Activated T-helper 2 cell treated with anti-CD3 and anti-CD28 coated beads, Interferon-gamma antibody, Interleukin-2, Interleukin-4, amounts not matched to agents 10 μg/mL and 5 μg/mL and 100 μg/mL, durations not matched to agents 14 hours and 24 hours and 36 hours (primary cell): ENCODE measurements at regions not wholly inside any gene's neighbourhood (a gene's known extent, or its start where the extent isn't known, plus 50 kb on each side); places are given as distances from the start of the nearest gene placed in this dataset.

Experiments used
- DNase-seq: peaks from one replicate; pipeline ENCODE4 v3.0.0; 2021; ENCODE audit warnings: low spot score
- H3K27ac Mint-ChIP-seq: one replicate; pipeline ENCODE4 v1.8.0; 2021; ENCODE audit warnings: mixed read lengths
- H3K27me3 Mint-ChIP-seq: one replicate; pipeline ENCODE4 v1.8.0; 2021; ENCODE audit warnings: low read depth, mixed read lengths
- H3K36me3 Mint-ChIP-seq: one replicate; pipeline ENCODE4 v1.8.0; 2021; ENCODE audit warnings: low read depth, mixed read lengths
- H3K4me1 Mint-ChIP-seq: one replicate; pipeline ENCODE4 v1.8.0; 2021; ENCODE audit warnings: low read depth, mixed read lengths
- H3K4me3 Mint-ChIP-seq: one replicate; pipeline ENCODE4 v1.8.0; 2021; ENCODE audit warnings: low read depth, mild to moderate bottlenecking, moderate library complexity, mixed read lengths
- H3K9me3 Mint-ChIP-seq: one replicate; pipeline ENCODE4 v1.8.0; 2021; ENCODE audit warnings: mixed read lengths
- intact Hi-C: fragments of 100-400 bp; cut with micrococcal nuclease; formaldehyde crosslinking; loops from one replicate; pipeline ENCODE4 v1.15.1; 2023

- Mint-ChIP-seq H3K36me3 (no peaks in the 10 kb centered on the region), H3K4me1 (no peaks in the 10 kb centered on the region), H3K4me3 (no peak overlapping the region), H3K27me3 (peaks cover 3% of the 10 kb centered on the region), H3K9me3 (no peaks in the 10 kb centered on the region), H3K27ac (no peak overlapping the region)
- intact Hi-C loops = no loop called here
- DNase-seq = no peak
Measured at GRCh38 chr17:63116967-63117830, 151.2 kb downstream of the TANC2 start.

GRCh38 chr17:63120406-63120805 lies 154.4 kb downstream of the TANC2 start:
- H3K27me3 Mint-ChIP-seq = peaks cover 3% of the 10 kb centered on the region
- H3K36me3 Mint-ChIP-seq = no peaks in the 10 kb centered on the region
- H3K27ac Mint-ChIP-seq = no peak overlapping the region
- no peaks in the 10 kb centered on the region for H3K4me1 Mint-ChIP-seq
- no peak overlapping the region for H3K4me3 Mint-ChIP-seq
- no peaks in the 10 kb centered on the region for H3K9me3 Mint-ChIP-seq
- intact Hi-C loops = no loop called here
- no peak for DNase-seq

- H3K4me1 Mint-ChIP-seq = no peaks in the 10 kb centered on the region
Measured at GRCh38 chr17:63124536-63124935, 158.5 kb downstream of the TANC2 start.

DNA sequence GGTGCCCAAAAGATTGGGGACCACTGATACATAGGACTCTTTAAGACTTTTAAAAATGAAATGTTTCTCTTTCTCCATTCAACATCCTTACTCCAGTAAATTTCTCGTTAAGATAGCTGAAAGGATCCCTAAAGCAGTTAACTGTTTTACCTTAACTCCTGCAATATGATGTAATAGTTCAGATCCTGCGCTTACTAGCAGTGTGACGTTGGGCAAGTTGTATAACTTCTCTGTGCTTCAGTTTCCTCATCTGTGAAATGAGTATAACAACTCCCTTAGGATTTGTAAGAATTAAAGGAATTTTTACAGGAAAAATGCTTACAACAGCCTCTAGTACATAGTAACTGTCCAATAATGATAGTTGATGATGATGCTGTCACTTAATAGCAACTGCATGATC lies 158.9 kb downstream of the TANC2 start:
- Mint-ChIP-seq H3K27ac (no peak overlapping the region), H3K9me3 (no peaks in the 10 kb centered on the region), H3K27me3 (no peaks in the 10 kb centered on the region), H3K4me3 (no peak overlapping the region), H3K4me1 (no peaks in the 10 kb centered on the region), H3K36me3 (no peaks in the 10 kb centered on the region)
- no peak for DNase-seq
- intact Hi-C loops = no loop called here

More at GRCh38 chr17:63124536-63124935, 158.5 kb downstream of the TANC2 start:
- intact Hi-C loops = no loop called here
- H3K4me3 Mint-ChIP-seq = no peak overlapping the region
- no peak for DNase-seq
- no peak overlapping the region for H3K27ac Mint-ChIP-seq
- no peaks in the 10 kb centered on the region for H3K36me3 Mint-ChIP-seq
- H3K9me3 Mint-ChIP-seq = no peaks in the 10 kb centered on the region
- H3K27me3 Mint-ChIP-seq = no peaks in the 10 kb centered on the region

DNA sequence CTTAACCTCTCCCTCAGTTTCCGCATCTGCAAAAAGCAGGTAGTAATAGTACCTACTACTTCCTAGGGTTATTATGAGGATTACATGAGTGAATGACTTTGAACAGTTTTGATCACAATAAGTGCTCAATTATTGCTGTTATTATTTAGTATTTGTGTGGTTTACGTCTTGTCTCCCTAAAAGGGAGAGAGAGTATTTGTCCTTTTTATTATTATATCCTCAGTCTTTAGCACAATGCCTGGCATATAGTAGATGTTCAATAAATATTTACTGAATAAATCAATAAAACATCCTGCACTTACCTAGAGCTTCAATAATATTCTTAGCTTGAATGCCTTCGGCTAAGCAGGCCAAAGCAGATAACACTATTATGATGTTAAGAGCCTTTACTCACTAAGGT lies 160.0 kb downstream of the TANC2 start:
- H3K27ac Mint-ChIP-seq = no peak overlapping the region
- no peaks in the 10 kb centered on the region for H3K27me3 Mint-ChIP-seq
- DNase-seq = no peak
- H3K4me3 Mint-ChIP-seq = no peak overlapping the region
- H3K9me3 Mint-ChIP-seq = no peaks in the 10 kb centered on the region
- no peaks in the 10 kb centered on the region for H3K4me1 Mint-ChIP-seq
- intact Hi-C loops = no loop called here
- no peaks in the 10 kb centered on the region for H3K36me3 Mint-ChIP-seq

GRCh38 chr17:63126607-63127006 lies 160.6 kb downstream of the TANC2 start:
- no peaks in the 10 kb centered on the region for H3K9me3 Mint-ChIP-seq
- intact Hi-C loops = no loop called here
- H3K27ac Mint-ChIP-seq = no peak overlapping the region
- no peaks in the 10 kb centered on the region for H3K27me3 Mint-ChIP-seq
- H3K4me1 Mint-ChIP-seq = no peaks in the 10 kb centered on the region
- no peak overlapping the region for H3K4me3 Mint-ChIP-seq
- H3K36me3 Mint-ChIP-seq = no peaks in the 10 kb centered on the region
- no peak for DNase-seq

GRCh38 chr17:63132459-63132911 lies 166.4 kb downstream of the TANC2 start:
- intact Hi-C loops = no loop called here
- Mint-ChIP-seq H3K27ac (no peak overlapping the region), H3K36me3 (no peaks in the 10 kb centered on the region), H3K27me3 (no peaks in the 10 kb centered on the region), H3K4me1 (no peaks in the 10 kb centered on the region), H3K4me3 (no peak overlapping the region), H3K9me3 (no peaks in the 10 kb centered on the region)
- no peak for DNase-seq

DNA sequence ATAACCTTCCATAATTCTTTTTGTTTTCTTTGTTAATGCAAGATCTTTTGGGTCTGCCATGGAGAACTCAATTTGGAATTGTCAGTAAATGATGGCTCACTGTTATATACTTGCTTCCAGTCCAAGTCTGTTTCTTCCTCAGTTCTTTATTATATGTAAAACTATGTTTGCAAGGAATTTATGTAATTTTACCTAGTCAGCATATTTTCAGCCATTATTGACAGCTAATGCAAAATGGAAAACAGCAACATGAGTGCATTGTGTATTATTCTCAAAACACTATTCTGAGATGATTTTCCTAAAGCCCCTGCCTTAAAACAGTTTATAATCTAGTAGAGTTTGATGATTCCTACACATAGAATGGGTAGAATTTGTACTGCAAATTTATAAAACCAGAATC lies 167.5 kb downstream of the TANC2 start:
- Mint-ChIP-seq H3K27ac (no peak overlapping the region), H3K4me1 (no peaks in the 10 kb centered on the region), H3K9me3 (no peaks in the 10 kb centered on the region), H3K27me3 (no peaks in the 10 kb centered on the region), H3K4me3 (no peak overlapping the region), H3K36me3 (no peaks in the 10 kb centered on the region)
- DNase-seq = no peak
- intact Hi-C loops = no loop called here

DNA sequence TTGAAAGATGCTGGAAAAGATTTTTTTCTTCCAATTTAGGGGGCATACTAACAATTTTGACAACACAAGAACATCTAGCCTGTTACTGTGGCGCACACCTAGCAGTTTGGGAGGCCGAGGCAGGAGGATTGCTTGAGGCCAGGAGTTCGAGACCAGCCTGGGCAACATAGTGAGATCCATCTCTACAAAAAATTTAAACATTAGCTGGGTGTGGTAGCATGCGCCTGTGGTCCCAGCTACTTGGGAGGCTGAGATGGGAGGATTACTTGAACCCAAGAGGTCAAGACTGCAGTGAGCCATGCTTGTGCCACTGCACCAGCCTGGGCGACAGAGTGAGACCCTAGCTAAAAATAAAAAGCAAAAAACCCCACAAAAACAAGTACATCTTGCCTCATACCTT lies 168.8 kb downstream of the TANC2 start:
- no peaks in the 10 kb centered on the region for H3K36me3 Mint-ChIP-seq

GRCh38 chr17:63136369-63137012 lies 170.5 kb downstream of the TANC2 start:
- H3K36me3 Mint-ChIP-seq = no peaks in the 10 kb centered on the region
- no peak overlapping the region for H3K4me3 Mint-ChIP-seq
- H3K27me3 Mint-ChIP-seq = no peaks in the 10 kb centered on the region
- intact Hi-C loops = no loop called here
- no peaks in the 10 kb centered on the region for H3K9me3 Mint-ChIP-seq
- no peaks in the 10 kb centered on the region for H3K4me1 Mint-ChIP-seq
- H3K27ac Mint-ChIP-seq = no peak overlapping the region
- DNase-seq = no peak

More for the DNA sequence above, 168.8 kb downstream of the TANC2 start:
- Mint-ChIP-seq H3K27ac (no peak overlapping the region), H3K4me3 (no peak overlapping the region), H3K27me3 (no peaks in the 10 kb centered on the region), H3K9me3 (no peaks in the 10 kb centered on the region), H3K4me1 (no peaks in the 10 kb centered on the region)
- intact Hi-C loops = no loop called here
- no peak for DNase-seq

GRCh38 chr17:63137163-63137562 lies 171.1 kb downstream of the TANC2 start:
- no peaks in the 10 kb centered on the region for H3K9me3 Mint-ChIP-seq
- no peak overlapping the region for H3K27ac Mint-ChIP-seq
- no peaks in the 10 kb centered on the region for H3K4me1 Mint-ChIP-seq
- DNase-seq = no peak
- no peak overlapping the region for H3K4me3 Mint-ChIP-seq
- H3K27me3 Mint-ChIP-seq = peaks cover under 1% of the 10 kb centered on the region
- intact Hi-C loops = no loop called here
- no peaks in the 10 kb centered on the region for H3K36me3 Mint-ChIP-seq

DNA sequence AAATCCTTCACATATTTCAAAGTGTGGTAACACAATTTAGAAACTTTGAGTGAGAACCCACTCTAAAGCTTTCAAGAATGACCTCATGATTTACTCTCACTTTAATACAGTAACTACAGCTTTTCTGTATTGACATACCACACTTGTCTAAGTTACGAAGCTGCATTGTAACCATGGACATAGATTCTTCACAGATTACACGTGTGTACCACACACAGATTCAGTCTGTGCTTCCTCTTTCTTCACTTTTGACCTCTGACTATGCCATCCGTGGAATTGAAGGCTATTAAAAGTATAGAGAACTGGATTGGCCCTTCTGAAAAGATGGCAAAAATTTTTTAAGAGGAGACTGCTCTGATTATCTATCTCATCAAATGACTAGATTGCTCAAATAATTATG lies 172.7 kb downstream of the TANC2 start:
- Mint-ChIP-seq H3K4me1 (no peaks in the 10 kb centered on the region), H3K27me3 (peaks cover 5% of the 10 kb centered on the region), H3K27ac (no peak overlapping the region), H3K4me3 (no peak overlapping the region), H3K36me3 (no peaks in the 10 kb centered on the region), H3K9me3 (no peaks in the 10 kb centered on the region)
- intact Hi-C loops = no loop called here
- no peak for DNase-seq

- Mint-ChIP-seq H3K4me1 (no peaks in the 10 kb centered on the region), H3K4me3 (no peak overlapping the region), H3K27ac (no peak overlapping the region), H3K9me3 (no peaks in the 10 kb centered on the region), H3K27me3 (peaks cover 5% of the 10 kb centered on the region), H3K36me3 (no peaks in the 10 kb centered on the region)
- intact Hi-C loops = no loop called here
- DNase-seq = no peak
Measured at GRCh38 chr17:63139356-63139755, 173.3 kb downstream of the TANC2 start.
